Embryonic facial prominence (tissue), 1 donor: ENCODE measurements at regions not wholly inside any gene's neighbourhood (a gene's known extent, or its start where the extent isn't known, plus 50 kb on each side); places are given as distances from the start of the nearest gene placed in this dataset.
"Not testable (repeated sequence)": the region's sequence is repeated elsewhere in the genome, so short reads cannot be mapped to it uniquely, and the experiment has no call there.

Source experiments
- DNase-seq: peaks from one replicate; pipeline ENCODE4 v3.0.0-alpha.2; 2016; ENCODE audit errors: extremely low spot score

- not testable (repeated sequence) for DNase-seq
Measured at GRCh38 chr2:76697439-76697838, 824.7 kb downstream of the LRRTM4 start.

- DNase-seq, result no peak
Measured at GRCh38 chr2:76692908-76693307, 829.3 kb downstream of the LRRTM4 start.

- DNase-seq, result no peak
Measured at GRCh38 chr2:76688732-76689131, 833.4 kb downstream of the LRRTM4 start.

- no peak for DNase-seq
Measured at GRCh38 chr2:76687923-76688322, 834.3 kb downstream of the LRRTM4 start.

GRCh38 chr2:76684756-76685155 is 837.4 kb downstream of the LRRTM4 start:
- no peak for DNase-seq

GRCh38 chr2:76679025-76679396 is 843.2 kb downstream of the LRRTM4 start:
- no peak for DNase-seq

GRCh38 chr2:76678383-76679024 is 843.7 kb downstream of the LRRTM4 start:
- no peak for DNase-seq

- no peak for DNase-seq
Measured at GRCh38 chr2:76675212-76675611, 847.0 kb downstream of the LRRTM4 start.

- no peak for DNase-seq
Measured at GRCh38 chr2:76672798-76673197, 849.4 kb downstream of the LRRTM4 start.

- DNase-seq, result no peak
Measured at GRCh38 chr2:76669966-76670465, 852.2 kb downstream of the LRRTM4 start.

GRCh38 chr2:76668279-76668678 is 853.9 kb downstream of the LRRTM4 start:
- no peak for DNase-seq

- DNase-seq, result peak; percentile 7
Measured at GRCh38 chr2:76667821-76668271, 854.3 kb downstream of the LRRTM4 start.

- DNase-seq, result no peak
Measured at GRCh38 chr2:76642129-76642528, 880.0 kb downstream of the LRRTM4 start.

GRCh38 chr2:76641506-76641905 is 880.7 kb downstream of the LRRTM4 start:
- DNase-seq, result no peak

GRCh38 chr2:76640905-76641304 is 881.3 kb downstream of the LRRTM4 start:
- DNase-seq, result no peak

GRCh38 chr2:76639171-76639680 is 883.0 kb downstream of the LRRTM4 start:
- DNase-seq, result no peak

- DNase-seq, result no peak
Measured at GRCh38 chr2:76633276-76633921, 888.8 kb downstream of the LRRTM4 start.

- no peak for DNase-seq
Measured at GRCh38 chr2:76625101-76625500, 897.1 kb downstream of the LRRTM4 start.

GRCh38 chr2:76613330-76613729 is 902.6 kb upstream of the GCFC2 start:
- DNase-seq, result no peak

GRCh38 chr2:76612764-76613163 is 902.0 kb upstream of the GCFC2 start:
- no peak for DNase-seq

- DNase-seq, result no peak
Measured at GRCh38 chr2:76610451-76610850, 899.7 kb upstream of the GCFC2 start.

- peak; percentile 53 for DNase-seq
Measured at GRCh38 chr2:76599732-76600368, 889.1 kb upstream of the GCFC2 start.

GRCh38 chr2:76584474-76584873 is 873.8 kb upstream of the GCFC2 start:
- no peak for DNase-seq
